Effector CD8-positive, alpha-beta T cell (primary cell): ENCODE measurements at regions not wholly inside any gene's neighbourhood (a gene's known extent, or its start where the extent isn't known, plus 50 kb on each side); places are given as distances from the start of the nearest gene placed in this dataset.
A peak's percentile ranks its signal among the peaks of the same experiment; 100 is the strongest.
"Not testable (repeated sequence)": the region's sequence is repeated elsewhere in the genome, so short reads cannot be mapped to it uniquely, and the experiment has no call there.

ENCODE experiments used
- DNase-seq: peaks from one replicate; lab custom pipeline; 2025; lab: John Stamatoyannopoulos, UW

DNA sequence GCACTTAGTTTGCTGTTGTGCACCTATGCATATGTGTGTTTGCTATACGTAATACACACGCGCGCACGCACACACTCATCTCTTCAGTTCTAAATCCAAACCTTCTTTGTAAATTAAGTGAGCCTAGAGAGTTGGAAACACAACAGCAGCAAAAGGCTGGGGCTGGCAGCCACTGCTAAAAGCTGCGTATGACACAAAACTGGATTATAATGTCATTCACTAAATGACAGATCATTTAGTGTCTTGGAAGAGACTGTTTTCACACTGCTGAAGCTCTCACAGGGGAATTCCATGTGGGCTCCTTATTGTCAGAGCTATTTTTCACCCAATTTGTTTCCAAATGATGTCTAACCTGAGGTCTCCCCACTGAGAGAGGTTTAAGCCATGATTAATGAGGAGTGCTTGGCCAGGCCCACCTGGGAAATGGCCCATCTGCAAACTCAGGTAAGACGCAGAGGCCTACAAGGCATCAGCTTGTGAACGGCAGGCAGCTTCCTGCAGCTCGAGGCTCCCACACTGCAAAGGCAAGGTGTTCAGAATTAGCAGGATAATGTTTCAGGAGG, 94.2 kb downstream of the OLIG3 start:
- DNase-seq = no peak

DNA sequence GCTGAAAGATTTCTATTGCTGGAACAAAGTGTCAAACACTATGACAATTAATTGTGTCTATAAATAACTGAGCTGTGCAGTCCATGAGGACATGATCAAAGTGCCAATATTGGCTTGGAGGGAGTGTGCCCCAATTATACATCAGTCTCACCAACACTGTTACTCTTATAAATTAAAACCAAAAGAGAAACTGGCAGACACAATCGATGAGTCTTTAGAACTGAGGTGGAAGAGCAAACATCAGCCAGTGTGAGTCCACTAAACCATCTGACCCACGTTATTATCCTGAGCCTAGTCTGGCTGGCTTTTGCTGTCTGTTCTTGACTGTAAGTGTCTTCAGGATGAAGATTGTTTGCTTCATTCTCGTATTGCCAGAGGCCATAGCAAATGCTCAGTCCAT, 98.9 kb downstream of the OLIG3 start:
- DNase-seq = no peak

DNA sequence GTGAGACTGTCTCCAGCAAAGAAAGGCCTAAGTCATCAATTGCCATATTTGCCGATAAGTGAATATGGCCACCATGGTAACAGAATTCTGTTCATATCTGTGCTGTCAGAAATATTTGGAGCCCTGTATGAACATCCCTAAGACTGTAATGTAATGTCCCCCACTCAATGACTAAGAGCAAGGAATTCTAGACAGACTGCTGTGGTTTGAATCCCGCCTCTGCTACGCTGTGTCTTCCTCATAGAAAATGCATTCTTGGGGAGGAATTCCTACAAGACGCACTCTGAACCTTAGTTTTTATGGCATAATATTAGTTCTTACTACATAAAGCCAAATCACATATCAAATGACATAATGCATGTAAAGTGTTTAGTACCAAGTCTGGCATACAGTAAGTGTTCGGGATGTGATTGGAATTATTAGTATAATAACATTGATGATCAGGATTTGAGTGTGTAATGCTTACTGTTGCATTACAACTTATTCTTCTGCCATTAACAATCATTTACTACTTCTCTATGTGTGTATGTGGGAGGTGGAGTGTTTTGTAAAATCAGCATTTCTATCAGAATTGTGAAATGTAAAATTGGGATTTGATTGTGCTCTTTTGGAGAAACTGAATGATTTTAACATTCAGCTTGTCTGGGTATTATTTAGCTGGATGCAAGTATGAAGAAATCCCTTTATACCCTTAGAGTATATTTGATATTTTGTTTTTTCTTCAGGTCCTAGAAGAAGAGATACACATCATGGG, 103.0 kb downstream of the OLIG3 start:
- DNase-seq = no peak

DNA sequence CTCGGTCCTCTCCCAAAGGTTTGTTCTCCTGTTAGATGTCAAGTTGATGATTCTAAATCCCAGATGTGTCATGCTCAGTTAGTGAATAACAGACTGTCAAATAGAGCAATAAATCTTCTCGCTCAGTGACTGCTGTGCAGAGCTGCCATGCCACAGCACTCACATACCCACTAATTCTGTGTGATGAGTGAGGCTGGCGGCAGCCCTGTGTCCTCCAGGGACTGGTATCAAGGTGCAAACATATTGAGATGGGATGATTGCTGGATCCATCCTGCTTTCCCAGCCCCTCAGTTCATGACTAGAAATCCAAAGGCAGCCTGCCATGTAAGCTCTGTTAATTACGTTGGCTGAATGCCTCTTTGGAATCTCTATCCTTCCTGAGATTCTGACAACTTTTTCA, 103.9 kb downstream of the OLIG3 start:
- DNase-seq = no peak

DNA sequence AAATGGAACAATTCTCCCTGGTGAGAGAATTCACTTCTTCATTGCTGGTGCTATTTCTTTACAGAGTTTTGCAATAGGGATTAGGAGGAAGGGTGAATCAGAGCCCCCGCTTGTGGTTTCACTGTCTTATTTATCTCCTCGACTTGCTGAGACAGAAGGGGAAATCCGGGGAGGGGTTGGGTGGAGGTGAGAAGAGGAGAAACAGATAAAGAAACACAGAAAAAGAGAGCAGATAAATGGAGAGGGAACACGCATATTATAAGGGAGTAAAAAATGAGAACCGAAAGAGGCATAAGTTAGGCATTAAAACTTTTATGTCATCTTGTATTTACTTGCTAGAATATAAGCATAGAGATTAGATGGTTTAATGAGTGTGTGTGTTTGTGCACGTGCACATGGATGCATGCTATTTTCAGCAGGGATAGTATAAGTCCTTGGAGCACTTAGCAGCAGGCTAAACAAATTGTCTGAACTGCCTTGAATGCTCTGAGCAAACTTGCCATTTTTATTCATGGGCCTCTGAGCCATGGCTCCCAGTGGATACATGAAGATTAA, 105.0 kb downstream of the OLIG3 start:
- DNase-seq = peak; percentile 26

DNA sequence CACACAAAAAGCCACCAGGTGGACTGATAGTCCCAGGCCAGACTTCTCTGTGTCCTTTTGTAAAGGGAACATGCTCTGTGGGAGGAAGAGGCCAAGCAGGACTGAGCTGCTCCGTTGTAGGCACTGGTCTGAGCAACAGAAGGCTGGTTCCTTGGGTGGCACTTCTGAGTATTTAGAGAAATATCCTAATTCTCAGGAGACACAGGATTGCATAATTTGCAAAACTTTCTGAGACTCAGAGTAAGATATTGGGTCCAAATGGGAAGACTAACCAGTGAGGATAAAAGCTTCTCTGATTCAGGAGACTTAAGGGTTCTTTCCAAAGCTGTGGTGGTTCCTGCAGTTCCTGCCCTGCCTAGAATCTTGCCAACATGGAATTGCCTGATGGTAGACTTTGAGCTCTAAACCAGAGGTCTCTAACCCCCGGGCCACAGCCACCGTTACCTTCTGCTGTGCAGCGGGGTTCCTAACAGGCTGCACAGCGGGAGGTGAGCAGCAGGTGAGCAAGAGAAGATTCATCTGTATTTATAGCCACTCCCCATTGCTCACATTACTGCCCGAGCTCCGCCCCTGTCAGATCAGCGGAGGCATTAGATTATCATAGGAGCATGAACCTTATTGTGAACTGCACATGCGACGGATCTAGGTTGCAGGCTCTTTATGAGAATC, 107.0 kb downstream of the OLIG3 start:
- no peak for DNase-seq

DNA sequence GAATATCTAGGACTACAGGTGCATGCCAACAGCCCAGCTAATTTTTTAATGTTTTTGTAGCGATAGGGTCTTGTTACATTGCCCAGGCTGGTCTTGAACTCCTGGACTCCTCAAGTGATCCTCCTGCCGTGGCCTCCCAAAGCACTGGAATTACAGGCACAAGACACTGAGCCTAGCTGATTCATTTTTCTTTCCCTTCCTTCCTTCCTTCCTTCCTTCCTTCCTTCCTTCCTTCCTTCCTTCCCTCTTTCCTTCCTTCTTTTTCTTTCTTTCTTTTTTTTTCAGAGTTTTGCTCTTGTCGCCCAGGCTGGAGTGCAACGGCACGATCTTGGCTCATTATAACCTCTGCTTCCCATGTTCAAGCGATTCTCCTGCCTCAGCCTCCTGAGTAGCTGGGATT, 110.9 kb downstream of the OLIG3 start:
- DNase-seq = not testable (repeated sequence)

DNA sequence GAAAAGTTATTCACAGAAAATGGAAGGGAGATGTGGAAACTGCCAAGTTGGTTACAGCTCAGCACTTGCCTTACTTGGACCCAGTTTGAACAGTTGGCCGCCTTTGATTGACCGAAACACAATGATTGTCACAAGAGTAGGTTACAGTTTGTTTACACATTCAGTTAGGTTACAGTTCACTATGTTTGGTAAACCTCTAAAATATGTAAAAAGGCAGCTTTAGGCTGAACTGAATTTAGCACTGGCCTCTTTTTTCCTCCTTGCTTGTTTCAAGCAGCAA, 116.2 kb downstream of the OLIG3 start:
- no peak for DNase-seq

DNA sequence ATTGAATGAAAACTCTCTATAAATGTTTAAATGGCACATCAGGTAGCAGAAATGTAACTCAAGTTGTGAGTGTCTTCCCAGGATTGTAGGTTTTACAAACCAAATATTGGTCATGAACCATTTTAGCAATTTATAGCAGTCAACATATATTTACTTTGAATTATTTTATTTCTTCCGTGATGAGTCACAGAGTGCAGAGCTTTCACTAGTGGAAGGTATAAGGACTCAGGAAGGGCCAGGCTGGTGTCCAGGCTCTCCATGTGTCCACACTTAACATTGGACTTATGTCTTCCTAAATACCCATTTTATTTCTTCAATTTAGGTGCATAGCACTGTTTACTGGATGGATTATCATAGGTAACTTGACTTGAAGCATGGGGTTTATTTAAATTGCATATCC, 120.9 kb downstream of the OLIG3 start:
- no peak for DNase-seq

DNA sequence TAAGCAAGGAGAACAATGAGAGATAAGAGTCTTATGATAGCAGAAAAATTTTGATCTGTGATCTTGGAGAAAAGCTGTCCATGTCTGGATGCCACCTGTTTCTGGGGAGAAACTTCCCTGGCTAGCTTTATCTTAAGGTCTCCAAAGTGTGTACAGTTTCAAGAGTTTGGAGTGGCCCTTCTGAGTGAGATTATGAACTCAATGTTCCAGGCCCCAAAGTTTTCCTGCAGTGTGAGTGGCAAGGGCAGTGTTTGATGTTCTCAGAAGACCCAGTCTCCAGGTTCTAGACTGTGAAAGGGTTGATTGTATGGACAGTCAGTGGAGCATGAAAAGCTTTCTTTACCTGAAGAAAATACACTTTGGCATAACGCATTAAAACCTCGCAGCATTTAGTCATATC, 121.7 kb downstream of the OLIG3 start:
- DNase-seq = no peak

DNA sequence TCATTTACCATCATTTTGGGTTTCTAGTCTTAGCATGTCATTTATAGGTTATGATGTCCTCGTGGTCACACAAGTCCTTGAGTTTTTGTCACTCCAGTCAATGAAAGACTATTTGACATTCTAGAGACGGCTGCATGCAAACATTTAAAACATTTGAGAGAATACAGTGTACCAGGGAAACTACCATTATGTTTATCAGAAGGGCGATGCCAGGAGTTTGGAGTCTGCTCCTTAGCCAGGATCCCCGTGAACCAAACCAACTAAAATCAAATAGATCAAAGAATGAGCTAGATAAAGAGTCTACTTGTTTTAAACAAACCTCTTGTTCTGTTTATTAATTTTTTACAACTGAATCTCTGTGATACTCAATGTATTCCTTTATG, 122.6 kb downstream of the OLIG3 start:
- no peak for DNase-seq

DNA sequence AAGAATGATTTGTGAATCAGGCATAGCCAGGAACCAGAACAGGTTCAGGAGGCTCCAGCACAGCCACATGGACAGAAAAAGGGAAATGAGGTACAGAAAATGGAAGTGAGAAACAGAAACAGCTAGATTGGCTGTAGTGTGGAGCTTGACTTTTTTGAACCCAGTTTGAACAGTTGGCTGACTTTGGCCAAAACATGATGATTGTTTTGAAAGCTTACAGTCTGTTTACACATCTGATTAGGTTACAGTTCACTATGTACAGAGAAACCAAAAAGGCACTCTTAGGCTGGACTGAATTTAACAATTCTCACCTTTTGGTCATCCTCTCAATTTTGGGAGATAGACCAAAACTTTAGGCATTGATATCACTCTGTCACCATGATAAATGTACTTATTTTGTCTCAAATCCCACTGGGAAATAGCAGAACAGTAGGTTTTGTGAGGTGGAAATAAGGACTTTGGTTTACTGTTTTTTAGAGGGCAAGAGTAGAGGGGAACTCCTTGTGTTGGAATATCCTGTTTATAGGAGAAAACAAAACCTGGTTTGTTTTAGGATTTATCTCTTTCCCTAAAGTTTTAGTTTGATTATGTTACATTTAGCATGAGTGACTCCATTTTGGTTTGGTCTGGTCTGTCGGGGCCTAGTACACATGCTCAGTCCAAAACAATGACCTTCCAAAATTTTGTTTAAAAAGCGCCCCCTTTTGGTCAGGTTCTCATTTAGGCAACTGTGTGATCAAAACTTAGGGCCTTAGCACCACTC, 123.1 kb downstream of the OLIG3 start:
- no peak for DNase-seq

DNA sequence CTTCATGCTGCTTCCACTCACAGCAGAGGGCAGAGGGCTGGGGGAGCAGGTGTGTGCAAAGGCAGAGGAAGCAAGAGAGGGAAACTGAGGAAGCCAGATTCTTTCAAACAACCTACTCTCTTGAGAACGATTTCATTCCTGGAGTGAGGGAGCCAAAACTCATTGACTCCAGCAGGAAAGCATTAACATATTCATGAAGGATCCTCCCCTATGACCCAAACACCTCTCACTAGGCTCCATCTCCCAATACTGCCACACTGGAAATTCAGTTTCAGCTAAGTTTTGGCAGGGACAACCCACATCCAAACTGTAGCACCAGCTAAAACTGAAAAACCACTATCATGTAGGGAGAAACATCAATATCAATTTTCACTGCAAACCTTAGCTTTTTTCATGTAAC, 125.1 kb downstream of the OLIG3 start:
- no peak for DNase-seq

DNA sequence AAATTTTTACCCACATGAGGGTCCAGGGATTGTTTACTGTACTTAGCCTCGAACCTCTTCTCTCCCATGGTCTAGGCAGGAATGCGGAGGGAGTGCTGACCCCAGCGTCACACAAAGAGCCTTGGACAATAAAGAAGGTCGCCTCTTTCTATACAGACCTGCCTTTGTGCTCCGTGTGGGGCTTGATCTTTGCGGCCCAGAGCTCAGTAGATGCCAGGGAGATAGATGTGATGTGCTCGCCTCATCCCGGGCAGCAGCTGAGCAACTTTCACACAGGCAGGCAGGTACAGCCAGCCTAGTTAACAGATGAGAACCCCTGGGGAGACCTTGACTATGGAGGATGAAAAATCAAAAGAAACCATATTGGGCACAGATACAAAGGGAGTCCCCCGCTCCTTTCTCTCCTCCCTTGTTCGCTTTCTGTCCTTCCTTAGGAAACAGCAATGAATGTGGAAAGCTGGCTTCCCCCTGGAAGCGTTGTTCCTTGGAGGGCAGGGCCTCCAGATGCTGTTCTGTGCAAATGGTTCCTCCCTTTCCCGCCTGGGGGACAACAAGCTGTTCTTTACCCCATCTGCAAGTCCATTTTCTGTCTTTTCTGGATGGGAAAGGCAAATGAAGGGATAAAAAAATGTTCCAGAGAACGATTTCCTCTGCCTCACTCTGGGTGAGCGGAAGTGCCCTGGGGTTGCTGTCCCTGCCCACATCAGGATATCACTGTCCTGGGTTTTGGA, 128.3 kb downstream of the OLIG3 start:
- no peak for DNase-seq

DNA sequence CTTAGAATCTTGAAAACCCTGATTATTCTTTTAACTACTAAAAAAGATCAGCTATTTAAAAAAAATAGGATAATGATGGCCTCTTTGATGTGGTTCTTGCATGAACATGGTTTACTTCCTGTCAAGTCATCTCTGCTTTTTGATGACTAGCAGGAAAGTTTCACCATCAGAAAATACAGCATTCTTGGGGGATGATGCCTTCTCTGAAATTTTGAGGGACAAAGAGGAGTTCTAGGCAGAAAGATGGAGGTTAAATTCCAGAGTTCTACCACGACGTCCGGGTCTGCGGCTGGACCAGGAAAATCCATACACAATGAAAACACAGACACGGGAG, 130.4 kb downstream of the OLIG3 start:
- DNase-seq = no peak

DNA sequence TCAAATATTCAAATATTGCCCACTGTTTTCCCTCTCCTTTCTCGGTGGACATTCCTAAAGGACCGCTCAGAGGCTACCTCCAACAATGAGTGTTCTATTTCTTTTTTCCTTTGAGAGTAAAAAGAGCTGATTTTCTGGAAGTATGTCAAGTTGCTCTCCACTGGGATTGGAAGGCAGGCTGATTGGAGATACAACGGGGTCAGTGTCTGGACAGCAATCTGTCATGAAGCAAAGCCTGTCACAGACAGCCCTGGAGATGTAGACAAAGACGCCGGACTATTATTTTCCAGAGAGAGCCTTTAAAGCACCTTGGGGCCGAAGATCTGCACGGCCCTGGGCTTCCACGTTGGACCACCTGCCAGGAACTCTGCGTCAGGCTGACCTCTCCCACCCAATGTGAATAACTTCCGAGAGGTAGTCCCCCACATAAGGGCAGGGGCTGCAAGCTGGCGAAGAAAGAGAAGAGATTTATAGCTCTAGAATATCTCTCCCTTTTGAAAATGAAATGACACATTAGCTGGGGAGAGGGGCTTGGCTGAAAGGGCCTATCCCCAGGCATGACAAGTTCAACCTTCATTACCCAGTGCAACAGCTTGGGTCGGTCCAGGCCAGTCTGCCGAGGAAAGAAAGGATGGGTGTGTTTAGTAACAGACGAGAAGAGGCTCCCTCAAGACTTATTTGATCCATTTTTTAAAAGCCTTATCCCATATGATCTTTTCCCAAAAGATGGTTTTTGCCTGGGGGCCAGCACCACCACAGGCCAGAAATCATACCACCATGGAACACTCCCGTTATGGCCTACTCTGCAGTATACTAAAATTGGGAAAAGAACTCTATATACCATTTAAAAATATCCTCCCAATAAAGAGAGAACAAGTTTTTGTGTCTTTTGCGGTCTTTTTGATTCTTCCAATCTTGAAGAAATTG, 131.1 kb downstream of the OLIG3 start:
- DNase-seq = no peak

DNA sequence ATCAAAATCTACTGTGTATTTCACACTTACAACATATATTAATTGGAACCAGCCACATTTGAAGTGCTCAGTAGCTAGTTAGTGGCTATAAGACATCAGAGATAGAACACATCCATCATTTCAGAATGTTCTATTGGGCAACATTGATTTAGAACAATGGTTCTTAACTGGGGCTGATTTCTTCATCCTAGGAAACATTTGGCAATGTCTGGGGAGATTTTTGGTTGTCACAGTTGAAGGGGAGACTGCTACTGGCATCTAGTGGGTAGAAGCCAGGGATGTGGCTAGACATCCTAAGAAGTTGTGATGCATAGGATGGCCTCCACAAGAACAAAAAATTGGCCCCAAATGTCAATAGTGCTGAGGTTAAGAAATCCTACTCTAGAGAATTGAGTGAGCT, 132.5 kb downstream of the OLIG3 start:
- no peak for DNase-seq

DNA sequence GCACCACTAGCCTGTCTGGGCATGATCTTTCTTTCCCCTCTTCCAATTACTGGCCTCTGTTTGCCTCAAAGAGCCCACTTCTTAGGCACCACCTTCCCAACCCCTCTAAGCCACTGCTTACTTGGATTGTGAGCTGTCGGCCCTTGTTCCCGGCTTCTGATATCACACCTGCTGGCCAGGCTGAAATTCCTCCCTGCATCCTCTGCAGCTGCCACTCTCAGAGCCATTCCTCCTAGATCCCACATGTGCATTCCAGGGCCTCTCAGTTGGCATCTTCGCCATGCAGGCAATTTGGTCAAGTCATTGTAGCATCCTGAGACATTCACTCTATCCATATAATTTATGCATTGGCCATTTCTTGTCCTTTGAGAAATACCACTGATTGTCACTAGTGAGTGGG, 135.9 kb downstream of the OLIG3 start:
- DNase-seq = no peak

DNA sequence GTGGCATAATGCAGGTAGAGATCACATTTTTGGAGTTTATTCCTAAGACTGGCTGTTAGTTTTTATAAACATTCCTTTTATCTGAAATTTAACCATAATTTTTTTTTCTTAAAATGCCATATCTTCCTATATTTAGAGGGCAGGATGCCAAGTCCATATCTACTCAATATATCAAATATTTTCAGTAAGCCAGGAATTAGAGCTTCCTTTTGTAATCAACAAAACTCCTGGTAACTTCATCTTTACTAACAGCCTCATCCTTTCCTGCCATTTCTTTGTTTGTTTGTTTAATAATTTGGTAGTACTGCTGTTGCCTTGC, 136.3 kb downstream of the OLIG3 start:
- DNase-seq = no peak

DNA sequence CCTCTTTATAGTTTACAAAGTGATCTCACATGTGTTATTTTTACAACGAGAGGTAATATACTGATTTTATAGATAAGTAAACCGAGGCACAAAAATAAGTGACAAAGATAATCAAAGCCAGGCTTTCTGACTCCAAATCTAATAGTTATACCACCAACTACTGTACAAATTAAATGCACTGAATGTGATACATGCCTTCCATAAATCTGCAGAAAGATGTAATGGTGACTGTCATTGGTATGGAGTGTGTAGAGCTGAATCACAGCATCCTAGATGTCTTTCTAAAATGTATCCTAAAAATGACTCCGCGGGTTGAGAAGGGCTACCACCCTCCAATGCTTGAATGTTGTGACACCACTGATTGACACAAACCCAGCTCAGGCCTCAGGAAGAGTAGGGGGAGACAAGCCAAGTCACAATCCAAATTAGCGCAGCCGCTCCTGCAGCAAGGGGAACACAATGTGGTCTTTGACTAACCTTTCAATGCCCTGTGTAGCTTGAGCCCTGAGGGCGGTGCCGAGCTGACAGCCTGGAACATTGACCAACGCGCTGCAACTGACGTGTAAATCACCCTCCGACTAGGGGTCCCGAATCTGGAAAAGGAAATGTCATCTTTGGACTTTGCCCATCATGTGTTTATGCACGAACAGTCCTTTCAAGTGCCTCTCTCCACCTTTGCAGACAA, 136.8 kb downstream of the OLIG3 start:
- no peak for DNase-seq
